IMR-90 (cell line): ENCODE measurements at regions not wholly inside any gene's neighbourhood (a gene's known extent, or its start where the extent isn't known, plus 50 kb on each side); places are given as distances from the start of the nearest gene placed in this dataset.

Experiments
- ATAC-seq: fragments of 200-7000 bp; cut with Tn5 transposase; 2 replicates; pipeline ENCODE4 v1.9.1; 2020; ENCODE audit warnings: low read depth, mild to moderate bottlenecking, moderate library complexity
- BruUV-seq: library from RNA; stranded (reverse); fragments of 400-500 nt; replicated peaks from 2 replicates; lab custom pipeline; 2021; lab: Mats Ljungman, UMichigan
- CTCF ChIA-PET: fragments of 300-600 bp; formaldehyde crosslinking; extraction: SDS; loops from one replicate; lab custom pipeline; 2021; ENCODE audit warnings: antibody characterized with exemption; lab: Yijun Ruan, JAX
- POLR2A ChIA-PET: fragments of 300-600 bp; sonication (Branson Sonifier 250); formaldehyde crosslinking; loops from one replicate; lab custom pipeline; 2022; ENCODE audit warnings: antibody characterized with exemption; ENCODE audit not compliant: unreplicated experiment; lab: Charles Lee
- DNase-seq: peaks from one replicate; pipeline ENCODE4 v3.0.0; 2013
- H2AFZ ChIP-seq: replicated peaks from 2 replicates; pipeline ENCODE3; 2013; ENCODE audit warnings: low read length, mild to moderate bottlenecking; ENCODE audit not compliant: poor library complexity
- H2AK5ac ChIP-seq: 2 replicates; pipeline ENCODE4 v1.6.1; 2013; ENCODE audit warnings: low read depth, low read length, inconsistent platforms
- H2AK9ac ChIP-seq: replicated peaks from 2 replicates; pipeline ENCODE3; 2013; ENCODE audit warnings: mild to moderate bottlenecking, low read depth, low read length, moderate library complexity; ENCODE audit not compliant: poor library complexity
- H2BK120ac ChIP-seq: 2 replicates; pipeline ENCODE4 v1.6.1; 2013; ENCODE audit warnings: low read depth, low read length, inconsistent platforms
- H2BK15ac ChIP-seq: 3 replicates; pipeline ENCODE4 v1.6.1; 2013; ENCODE audit warnings: low read depth, low read length, inconsistent platforms
- H2BK20ac ChIP-seq: 2 replicates; pipeline ENCODE4 v1.6.1; 2013; ENCODE audit warnings: low read depth, mild to moderate bottlenecking, inconsistent platforms, low read length, moderate library complexity
- H2BK5ac ChIP-seq: 2 replicates; pipeline ENCODE4 v1.6.1; 2013; ENCODE audit warnings: mild to moderate bottlenecking, low read depth, low read length, inconsistent platforms; ENCODE audit not compliant: poor library complexity, severe bottlenecking
- H3K14ac ChIP-seq: replicated peaks from 2 replicates; pipeline ENCODE4 v1.6.1; 2013; ENCODE audit warnings: low read depth, low read length, inconsistent platforms
- H3K18ac ChIP-seq: 2 replicates; pipeline ENCODE4 v1.6.1; 2013; ENCODE audit warnings: low read depth, low read length, control low read depth
- H3K23ac ChIP-seq: 2 replicates; pipeline ENCODE4 v1.6.1; 2013; ENCODE audit warnings: low read depth, low read length, inconsistent platforms
- H3K27ac ChIP-seq: 2 replicates; pipeline ENCODE4 v1.5.1; 2013; ENCODE audit warnings: mild to moderate bottlenecking, control low read depth, low read length; ENCODE audit not compliant: insufficient read depth
- H3K27me3 ChIP-seq: 2 replicates; pipeline ENCODE4 v1.6.1; 2013; ENCODE audit warnings: low read length; ENCODE audit not compliant: control insufficient read depth, insufficient read depth
- H3K36me3 ChIP-seq: 2 replicates; pipeline ENCODE4 v1.6.1; 2013; ENCODE audit warnings: low read length, mixed read lengths; ENCODE audit not compliant: control insufficient read depth, insufficient read depth
- H3K4ac ChIP-seq: 2 replicates; pipeline ENCODE4 v1.6.1; 2013; ENCODE audit warnings: low read depth, low read length, inconsistent platforms
- H3K4me1 ChIP-seq: 2 replicates; pipeline ENCODE4 v1.6.1; 2013; ENCODE audit warnings: low read length, mixed read lengths; ENCODE audit not compliant: control insufficient read depth, insufficient read depth
- H3K4me2 ChIP-seq: 2 replicates; pipeline ENCODE4 v1.6.1; 2013; ENCODE audit warnings: low read depth, mild to moderate bottlenecking, control low read depth, low read length, moderate library complexity
- H3K4me3 ChIP-seq: 2 replicates; pipeline ENCODE4 v1.5.1; 2013; ENCODE audit warnings: low read depth, mild to moderate bottlenecking, control low read depth, low read length, moderate library complexity; ENCODE audit not compliant: insufficient read depth
- H3K56ac ChIP-seq: 2 replicates; pipeline ENCODE4 v1.6.1; 2013; ENCODE audit warnings: low read length, inconsistent platforms; ENCODE audit not compliant: insufficient read depth; ENCODE audit errors: extremely low read depth
- H3K79me1 ChIP-seq, 2 experiments: 2 replicates each; pipeline ENCODE4 v1.6.1; 2013; ENCODE audit warnings: low read length in 2 of 2, inconsistent platforms in 1 of 2, low read depth in 1 of 2
- H3K9ac ChIP-seq: 2 replicates; pipeline ENCODE4 v1.6.1; 2013; ENCODE audit warnings: low read depth, low read length, control low read depth
- H3K9me1 ChIP-seq: 2 replicates; pipeline ENCODE4 v1.6.1; 2013; ENCODE audit warnings: low read length, inconsistent platforms; ENCODE audit not compliant: insufficient read depth
- H3K9me3 ChIP-seq: 2 replicates; pipeline ENCODE4 v1.6.1; 2013; ENCODE audit warnings: low read length; ENCODE audit not compliant: control insufficient read depth, insufficient read depth
- H4K20me1 ChIP-seq: 2 replicates; pipeline ENCODE4 v1.6.1; 2013; ENCODE audit warnings: low read length, inconsistent platforms; ENCODE audit not compliant: insufficient read depth
- H4K5ac ChIP-seq: 2 replicates; pipeline ENCODE4 v1.6.1; 2013; ENCODE audit warnings: mild to moderate bottlenecking, low read depth, low read length, control low read depth
- H4K8ac ChIP-seq, 2 experiments: 2 replicates each; pipeline ENCODE4 v1.6.1; 2013; ENCODE audit warnings: low read depth in 2 of 2, low read length in 2 of 2, control low read depth in 1 of 2, inconsistent platforms in 1 of 2
- H4K91ac ChIP-seq: 2 replicates; pipeline ENCODE4 v1.6.1; 2013; ENCODE audit warnings: low read depth, low read length, inconsistent platforms; ENCODE audit not compliant: insufficient read depth
- BHLHE40 ChIP-seq: fragments of 150-350 bp; IDR thresholded peaks from 2 replicates; pipeline ENCODE4 v1.6.1; 2016; ENCODE audit warnings: mild to moderate bottlenecking, low read depth, low read length
- CEBPB ChIP-seq: IDR thresholded peaks from 2 replicates; pipeline ENCODE4 v1.6.1; 2012; ENCODE audit warnings: low read depth, low read length, improper control_type of control experiment
- CHD1 ChIP-seq: IDR thresholded peaks from 2 replicates; pipeline ENCODE4 v1.6.1; 2012; ENCODE audit warnings: low read depth, low read length, improper control_type of control experiment
- CTCF ChIP-seq: conservative IDR thresholded peaks from 2 replicates; pipeline ENCODE4 v1.5.1; 2012; ENCODE audit warnings: mild to moderate bottlenecking, low read depth, low read length, improper control_type of control experiment
- ELK1 ChIP-seq: fragments of 150-350 bp; IDR thresholded peaks from 2 replicates; pipeline ENCODE4 v1.6.1; 2016; ENCODE audit warnings: low read depth, mild to moderate bottlenecking, low read length, moderate library complexity, borderline replicate concordance
- FOS ChIP-seq: fragments of 150-350 bp; IDR thresholded peaks from 2 replicates; pipeline ENCODE4 v1.6.1; 2016; ENCODE audit warnings: low read depth, low read length
- MAFK ChIP-seq: IDR thresholded peaks from 2 replicates; pipeline ENCODE4 v1.6.1; 2012; ENCODE audit warnings: low read depth, low read length, improper control_type of control experiment
- MAZ ChIP-seq: IDR thresholded peaks from 2 replicates; pipeline ENCODE4 v1.6.1; 2012; ENCODE audit warnings: low read depth, mild to moderate bottlenecking, low read length, improper control_type of control experiment, moderate library complexity, borderline replicate concordance
- MXI1 ChIP-seq: IDR thresholded peaks from 2 replicates; pipeline ENCODE4 v1.6.1; 2012; ENCODE audit warnings: low read depth, mild to moderate bottlenecking, low read length, moderate library complexity, borderline replicate concordance
- NFE2L2 ChIP-seq: fragments of 150-350 bp; IDR thresholded peaks from 2 replicates; pipeline ENCODE4 v1.6.1; 2016; ENCODE audit warnings: low read depth, mild to moderate bottlenecking, low read length
- POLR2A ChIP-seq: IDR thresholded peaks from 2 replicates; pipeline ENCODE4 v1.6.1; 2012; ENCODE audit warnings: mild to moderate bottlenecking, low read depth, low read length
- RAD21 ChIP-seq: IDR thresholded peaks from 2 replicates; pipeline ENCODE4 v1.6.1; 2012; ENCODE audit warnings: low read length, improper control_type of control experiment
- RCOR1 ChIP-seq: IDR thresholded peaks from 2 replicates; pipeline ENCODE4 v1.6.1; 2012; ENCODE audit warnings: mild to moderate bottlenecking, low read length, improper control_type of control experiment; ENCODE audit not compliant: insufficient replicate concordance
- RFX5 ChIP-seq: IDR thresholded peaks from 2 replicates; pipeline ENCODE4 v1.8.0; 2012; ENCODE audit warnings: low read depth, mild to moderate bottlenecking, low read length, moderate library complexity
- SMC3 ChIP-seq: fragments of 150-350 bp; IDR thresholded peaks from 2 replicates; pipeline ENCODE4 v1.6.1; 2016; ENCODE audit warnings: low read depth, mild to moderate bottlenecking, antibody characterized with exemption, low read length, moderate library complexity
- USF2 ChIP-seq: fragments of 150-350 bp; IDR thresholded peaks from 2 replicates; pipeline ENCODE4 v1.6.1; 2017; ENCODE audit warnings: mild to moderate bottlenecking, antibody characterized with exemption, low read length, low read depth
- WGBS, 2 experiments: methylation state at CpG; one replicate each; pipeline versions ENCODE4 v1.1.5 to v1.1.7; 2013; ENCODE audit warnings: missing lambda C conversion rate in 2 of 2; ENCODE audit not compliant: insufficient read length in 1 of 2; ENCODE audit errors: extremely low coverage in 2 of 2; 5-methylcytosine and 5-hydroxymethylcytosine counted together
- dilution Hi-C: fragments of 300-500 bp; cut with HindIII; formaldehyde crosslinking; loops from one replicate; pipeline ENCODE4 v1.14.3; 2018; ENCODE audit warnings: low sequenced_read_pairs; ENCODE audit not compliant: unreplicated experiment
- in situ Hi-C: fragments of 300-500 bp; cut with MboI; formaldehyde crosslinking; loops from 3 replicates; pipeline ENCODE4 v1.14.3; 2019; ENCODE audit warnings: low sequenced_read_pairs, inconsistent platforms, mixed read lengths
- intact Hi-C: fragments of 100-400 bp; cut with micrococcal nuclease; formaldehyde crosslinking; loops from 2 replicates; pipeline ENCODE4 v1.10.0; 2022

- Histone ChIP-seq H4K91ac (no peak overlapping the region), H3K4me1 (no peaks in the 10 kb centered on the region), H3K79me1 (no peaks in the 10 kb centered on the region), H4K20me1 (no peaks in the 10 kb centered on the region), H4K8ac (no peak overlapping the region), H3K27me3 (no peaks in the 10 kb centered on the region), H3K18ac (no peak overlapping the region), H3K56ac (no peak overlapping the region), H3K23ac (no peak overlapping the region), H3K4ac (no peak overlapping the region), H2AFZ (no peak overlapping the region), H2AK5ac (no peak overlapping the region), H2BK20ac (no peak overlapping the region), H3K14ac (no peak overlapping the region), H2BK15ac (no peak overlapping the region), H3K4me3 (no peak overlapping the region), H3K9me1 (no peaks in the 10 kb centered on the region), H2BK120ac (no peak overlapping the region), H3K9ac (no peak overlapping the region), H3K9me3 (no peaks in the 10 kb centered on the region), H3K27ac (no peak overlapping the region), H2BK5ac (no peak overlapping the region), H3K36me3 (no peaks in the 10 kb centered on the region), H2AK9ac (no peak overlapping the region), H4K5ac (no peak overlapping the region), H3K4me2 (no peak overlapping the region)
- 30% methylated on average over 4 of the region's 7 CpGs; no CpG with 5 or more reads in 1 of the 2 experiments for WGBS, 2 experiments
- DNase-seq (no peak), ATAC-seq (no peak)
- in situ Hi-C loops (no loop called here), dilution Hi-C loops (no loop called here), intact Hi-C loops (no loop called here)
- ChIA-PET POLR2A (interaction anchor here (0.6 kb wide), 1 partner anchor 261 kb away, joined by 4 read pairs; no protein-coding TSS in a partner anchor), CTCF (interaction anchor here (0.6 kb wide), 1 partner anchor 21 kb away, joined by 3 read pairs; no protein-coding TSS in a partner anchor)
- TF ChIP-seq USF2, result no peak
- TF ChIP-seq CHD1, result no peak
- no peak for TF ChIP-seq MXI1
- TF ChIP-seq POLR2A, result no peak
- no peak for TF ChIP-seq MAFK
- TF ChIP-seq MAZ, result no peak
- TF ChIP-seq CEBPB, result no peak
- TF ChIP-seq ELK1, result no peak
- no peak for TF ChIP-seq FOS
- no peak for TF ChIP-seq RFX5
- TF ChIP-seq RCOR1, result no peak
- TF ChIP-seq CTCF, result no peak
- no peak for TF ChIP-seq RAD21
- no peak for TF ChIP-seq BHLHE40
- TF ChIP-seq NFE2L2, result no peak
- TF ChIP-seq SMC3, result no peak
- no TSS peak for BruUV-seq
These were observed 411.1 kb upstream of the ITGA1 start for GRCh38 chr5:52376592-52376991.
